HepG2 (cell line): ENCODE measurements at regions not wholly inside any gene's neighbourhood (a gene's known extent, or its start where the extent isn't known, plus 50 kb on each side); places are given as distances from the start of the nearest gene placed in this dataset.

Experiments used
- ATAC-seq: fragments of 200-7000 bp; cut with Tn5 transposase; 3 replicates; pipeline ENCODE4 v1.9.1; 2020; ENCODE audit warnings: mild to moderate bottlenecking, moderate library complexity
- BruUV-seq: library from RNA; stranded (reverse); fragments of 400-500 nt; replicated peaks from 2 replicates; lab custom pipeline; 2021; lab: Mats Ljungman, UMichigan
- CTCF ChIA-PET: fragments of 300-600 bp; formaldehyde crosslinking; extraction: SDS; loops from one replicate; lab custom pipeline; 2021; ENCODE audit warnings: low total read pairs, inconsistent platforms, low intra/inter-chr PET ratio; lab: Yijun Ruan, JAX
- POLR2A ChIA-PET: fragments of 350-600 bp; sonication (Branson Sonifier 250); formaldehyde crosslinking; loops from one replicate; lab custom pipeline; 2020; ENCODE audit warnings: antibody characterized with exemption, inconsistent platforms; lab: Yijun Ruan, JAX
- DNase-seq: peaks from one replicate; pipeline ENCODE4 v3.0.0-alpha.2; 2015; ENCODE audit warnings: low spot score
- FAIRE-seq: peaks from 3 replicates; lab custom pipeline; 2011; peaks lifted over from hg19 to GRCh38; lab: Jason Lieb, UNC
- H2AFZ ChIP-seq: one replicate; pipeline ENCODE4 v1.6.1; 2011; ENCODE audit warnings: low read length, inconsistent platforms
- H3K27ac ChIP-seq: fragments of 300-600 bp; 3 replicates; pipeline ENCODE4 v1.8.0; 2011; ENCODE audit warnings: mixed run types, mild to moderate bottlenecking, mixed read lengths, low read length, inconsistent platforms; ENCODE audit not compliant: insufficient read depth; ENCODE audit errors: extremely low read length
- H3K27me3 ChIP-seq, 2 experiments: fragments of 200-600 bp in 1 of 2; 2 replicates in 1 of 2; 3 replicates in 1 of 2; pipeline versions ENCODE4 v1.6.0 to v1.8.0; 2011; ENCODE audit warnings: low read length in 2 of 2, mild to moderate bottlenecking in 2 of 2, moderate library complexity in 2 of 2, inconsistent platforms in 1 of 2; ENCODE audit not compliant: insufficient read depth in 2 of 2, control insufficient read depth in 1 of 2
- H3K36me3 ChIP-seq, 2 experiments: fragments of 200-600 bp in 1 of 2; replicated peaks in 1 of 2; 2 replicates in 1 of 2; 3 replicates in 1 of 2; pipeline versions ENCODE4 v1.5.1 to v1.8.0; 2011; ENCODE audit warnings: low read length in 2 of 2, inconsistent platforms in 1 of 2; ENCODE audit not compliant: insufficient read depth in 2 of 2, control insufficient read depth in 1 of 2
- H3K4me1 ChIP-seq: 2 replicates; pipeline ENCODE4 v1.5.1; 2012; ENCODE audit warnings: low read length, inconsistent platforms; ENCODE audit not compliant: insufficient read depth
- H3K4me2 ChIP-seq: 2 replicates; pipeline ENCODE4 v1.6.0; 2011; ENCODE audit warnings: low read depth, low read length, inconsistent platforms
- H3K4me3 ChIP-seq, 3 experiments: fragments of 200-600 bp in 1 of 3; sonication (generic), shearing (Covaris generic) in 1 of 3; replicated peaks in 1 of 3; 2 replicates each; pipeline ENCODE4 v1.5.1; 2011 to 2016; ENCODE audit warnings: low read length in 3 of 3, inconsistent platforms in 2 of 3, low read depth in 2 of 3, mild to moderate bottlenecking in 2 of 3, control low read depth in 1 of 3, mixed read lengths in 1 of 3; ENCODE audit not compliant: insufficient read depth in 1 of 3
- H3K79me2 ChIP-seq: one replicate; pipeline ENCODE4 v1.6.1; 2011; ENCODE audit warnings: low read length, inconsistent platforms; ENCODE audit not compliant: insufficient read depth
- H3K9ac ChIP-seq: 2 replicates; pipeline ENCODE4 v1.6.0; 2011; ENCODE audit warnings: mild to moderate bottlenecking, low read depth, low read length, inconsistent platforms; ENCODE audit not compliant: insufficient read depth
- H3K9me3 ChIP-seq: 2 replicates; pipeline ENCODE4 v1.5.1; 2012; ENCODE audit warnings: mild to moderate bottlenecking, low read length
- H4K20me1 ChIP-seq: 2 replicates; pipeline ENCODE4 v1.6.0; 2011; ENCODE audit warnings: inconsistent platforms, mild to moderate bottlenecking, low read length, moderate library complexity; ENCODE audit not compliant: insufficient read depth
- FOXO1 ChIP-seq: sonication (generic); formaldehyde crosslinking; IDR thresholded peaks from 2 replicates; pipeline ENCODE4 v1.4.0; 2020; ENCODE audit warnings: missing genetic modification reagents
- HMGXB4 ChIP-seq, 2 experiments: sonication (generic) in 1 of 2; formaldehyde crosslinking in 1 of 2; IDR thresholded peaks; 2 replicates each; pipeline versions ENCODE4 v1.4.0 to v1.6.1; 2018 to 2020; ENCODE audit warnings: missing genetic modification reagents in 2 of 2, borderline replicate concordance in 1 of 2, low read depth in 1 of 2, mild to moderate bottlenecking in 1 of 2, missing biosample characterization in 1 of 2
- ZIK1 ChIP-seq: sonication (generic); formaldehyde crosslinking; IDR thresholded peaks from 2 replicates; pipeline ENCODE4 v1.5.0; 2020; ENCODE audit warnings: mild to moderate bottlenecking, low read depth, missing genetic modification reagents, borderline replicate concordance
- ZMYM3 ChIP-seq: sonication (generic); formaldehyde crosslinking; IDR thresholded peaks from 2 replicates; pipeline ENCODE4 v1.5.1; 2020; ENCODE audit warnings: mild to moderate bottlenecking, missing genetic modification reagents
- ZNF251 ChIP-seq: sonication (generic); formaldehyde crosslinking; IDR thresholded peaks from 2 replicates; pipeline ENCODE4 v1.9.0; 2021; ENCODE audit warnings: mild to moderate bottlenecking, missing genetic modification reagents
- WGBS: methylation state at CpG from one replicate; pipeline ENCODE4 v1.1.6; 2017; ENCODE audit warnings: low lambda C conversion rate; 5-methylcytosine and 5-hydroxymethylcytosine counted together
- in situ Hi-C: cut with HindIII; loops from 2 replicates; pipeline ENCODE4 v1.10.0; 2017; ENCODE audit warnings: low pct_unique_long_range_greater_than_20kb; ENCODE audit not compliant: extremely low pct_ligation_motif_present
- intact Hi-C: fragments of 100-400 bp; cut with micrococcal nuclease; formaldehyde crosslinking; loops from one replicate; pipeline ENCODE4 v1.10.0; 2022; ENCODE audit not compliant: unreplicated experiment
- TF ChIP-seq, protein P1 (sequence below): sonication (generic); formaldehyde crosslinking; IDR thresholded peaks from 2 replicates; pipeline ENCODE4 v1.4.0; 2020; ENCODE audit warnings: missing genetic modification reagents, borderline replicate concordance

GRCh38 chr10:120204877-120205276 is 252.2 kb upstream of the PLPP4 start:
- Histone ChIP-seq H3K9me3 (no peaks in the 10 kb centered on the region), H3K4me3 (no peak overlapping the region), H4K20me1 (no peaks in the 10 kb centered on the region), H3K4me1 (no peaks in the 10 kb centered on the region), H3K79me2 (no peaks in the 10 kb centered on the region), H3K27ac (no peak overlapping the region), H2AFZ (no peak overlapping the region), H3K27me3 (peaks cover 0 to 1% of the 10 kb centered on the region in 2 experiments; a peak in 1 of 5 replicates), H3K36me3 (no peaks in the 10 kb centered on the region), H3K4me2 (no peak overlapping the region), H3K9ac (no peak overlapping the region)
- no TSS peak for BruUV-seq
- TF ChIP-seq ZNF251 (CRISPR knock-in tag) (no peak), FOXO1 (CRISPR knock-in tag) (no peak), HMGXB4 (CRISPR knock-in tag; IDR thresholded peaks at IDR 0.05; ENCODE audit: borderline replicate concordance in 1 of 2, low read depth in 1 of 2) (no peak), ZMYM3 (CRISPR knock-in tag) (no peak), ZIK1 (no peak)
- TF ChIP-seq, protein P1, sequence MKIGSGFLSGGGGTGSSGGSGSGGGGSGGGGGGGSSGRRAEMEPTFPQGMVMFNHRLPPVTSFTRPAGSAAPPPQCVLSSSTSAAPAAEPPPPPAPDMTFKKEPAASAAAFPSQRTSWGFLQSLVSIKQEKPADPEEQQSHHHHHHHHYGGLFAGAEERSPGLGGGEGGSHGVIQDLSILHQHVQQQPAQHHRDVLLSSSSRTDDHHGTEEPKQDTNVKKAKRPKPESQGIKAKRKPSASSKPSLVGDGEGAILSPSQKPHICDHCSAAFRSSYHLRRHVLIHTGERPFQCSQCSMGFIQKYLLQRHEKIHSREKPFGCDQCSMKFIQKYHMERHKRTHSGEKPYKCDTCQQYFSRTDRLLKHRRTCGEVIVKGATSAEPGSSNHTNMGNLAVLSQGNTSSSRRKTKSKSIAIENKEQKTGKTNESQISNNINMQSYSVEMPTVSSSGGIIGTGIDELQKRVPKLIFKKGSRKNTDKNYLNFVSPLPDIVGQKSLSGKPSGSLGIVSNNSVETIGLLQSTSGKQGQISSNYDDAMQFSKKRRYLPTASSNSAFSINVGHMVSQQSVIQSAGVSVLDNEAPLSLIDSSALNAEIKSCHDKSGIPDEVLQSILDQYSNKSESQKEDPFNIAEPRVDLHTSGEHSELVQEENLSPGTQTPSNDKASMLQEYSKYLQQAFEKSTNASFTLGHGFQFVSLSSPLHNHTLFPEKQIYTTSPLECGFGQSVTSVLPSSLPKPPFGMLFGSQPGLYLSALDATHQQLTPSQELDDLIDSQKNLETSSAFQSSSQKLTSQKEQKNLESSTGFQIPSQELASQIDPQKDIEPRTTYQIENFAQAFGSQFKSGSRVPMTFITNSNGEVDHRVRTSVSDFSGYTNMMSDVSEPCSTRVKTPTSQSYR (CRISPR knock-in tag): no peak
- ChIA-PET CTCF (no interaction called here), POLR2A (no interaction called here)
- no peak for ATAC-seq
- FAIRE-seq: no peak
- in situ Hi-C loops (loop anchor here (25.0 kb wide), 1 partner anchor 532 kb away; no protein-coding TSS in a partner anchor), intact Hi-C loops (no loop called here)
- 2% methylated on average over 6 of the region's 6 CpGs for WGBS
- DNase-seq: no peak
